Common myeloid progenitor, CD34-positive (primary cell): ENCODE measurements at regions not wholly inside any gene's neighbourhood (a gene's known extent, or its start where the extent isn't known, plus 50 kb on each side); places are given as distances from the start of the nearest gene placed in this dataset.

Experiments
- CTCF ChIA-PET: fragments of 350-600 bp; sonication (Branson Sonifier 250); formaldehyde crosslinking; loops from one replicate; lab custom pipeline; 2021; ENCODE audit warnings: antibody characterized with exemption; lab: Charles Lee
- POLR2A ChIA-PET: fragments of 350-600 bp; sonication (Branson Sonifier 250); formaldehyde crosslinking; loops from one replicate; lab custom pipeline; 2021; ENCODE audit warnings: antibody characterized with exemption; lab: Charles Lee
- DNase-seq, 3 donors: peaks; one replicate each; pipeline versions ENCODE4 v3.0.0 to v3.0.0-alpha.2; 2013
- H3K27ac ChIP-seq, 2 experiments: 1 replicate in 1 of 2; 2 replicates in 1 of 2; pipeline ENCODE4 v1.7.0; 2013; ENCODE audit warnings: inconsistent platforms in 2 of 2, low read length in 2 of 2, mild to moderate bottlenecking in 2 of 2, low read depth in 1 of 2, moderate library complexity in 1 of 2; ENCODE audit not compliant: severe bottlenecking in 2 of 2, insufficient read depth in 1 of 2, poor library complexity in 1 of 2
- H3K27me3 ChIP-seq, 5 experiments: replicated peaks in 2 of 5; 1 replicate in 3 of 5; 2 replicates in 2 of 5; pipeline versions ENCODE4 v1.6.1 to v1.7.0; 2013; ENCODE audit warnings: low read length in 4 of 5, mild to moderate bottlenecking in 2 of 5, moderate library complexity in 2 of 5, inconsistent platforms in 1 of 5; ENCODE audit not compliant: insufficient read depth in 5 of 5, control insufficient read depth in 4 of 5
- H3K36me3 ChIP-seq, 4 experiments: 1 replicate in 2 of 4; 2 replicates in 2 of 4; pipeline versions ENCODE4 v1.6.1 to v1.7.0; 2013; ENCODE audit warnings: low read length in 3 of 4, control low read depth in 1 of 4, mild to moderate bottlenecking in 1 of 4; ENCODE audit not compliant: control insufficient read depth in 4 of 4, insufficient read depth in 4 of 4
- H3K4me1 ChIP-seq, 4 experiments: 1 replicate in 3 of 4; 2 replicates in 1 of 4; pipeline versions ENCODE4 v1.6.1 to v1.7.1; 2013; ENCODE audit warnings: low read length in 3 of 4, mild to moderate bottlenecking in 3 of 4, control low read depth in 1 of 4, inconsistent platforms in 1 of 4, moderate library complexity in 1 of 4; ENCODE audit not compliant: control insufficient read depth in 4 of 4, insufficient read depth in 4 of 4; ENCODE audit errors: control extremely low read depth in 1 of 4
- H3K4me3 ChIP-seq, 7 experiments: 1 replicate in 4 of 7; 2 replicates in 3 of 7; pipeline versions ENCODE4 v1.5.1 to v1.7.0; 2013; ENCODE audit warnings: mild to moderate bottlenecking in 7 of 7, low read length in 6 of 7, moderate library complexity in 6 of 7, inconsistent platforms in 2 of 7, low read depth in 2 of 7, control low read depth in 1 of 7; ENCODE audit not compliant: insufficient read depth in 4 of 7, control insufficient read depth in 1 of 7; ENCODE audit errors: extremely low read depth in 1 of 7
- H3K9me3 ChIP-seq, 5 experiments: 1 replicate in 4 of 5; 2 replicates in 1 of 5; pipeline versions ENCODE4 v1.6.1 to v1.7.1; 2013; ENCODE audit warnings: low read length in 4 of 5, mild to moderate bottlenecking in 2 of 5, inconsistent platforms in 1 of 5, low read depth in 1 of 5, moderate library complexity in 1 of 5; ENCODE audit not compliant: control insufficient read depth in 4 of 5, insufficient read depth in 2 of 5; ENCODE audit errors: control extremely low read depth in 1 of 5
- WGBS: methylation state at CpG from one replicate; pipeline ENCODE4 v1.1.5; 2013; ENCODE audit not compliant: insufficient coverage; 5-methylcytosine and 5-hydroxymethylcytosine counted together

- H3K36me3 ChIP-seq: no peaks in the 10 kb centered on the region
- no peak for DNase-seq
- ChIA-PET CTCF (interaction anchor here (1.1 kb wide), 1 partner anchor 21 kb away, joined by 3 read pairs; no protein-coding TSS in a partner anchor), POLR2A (no interaction called here)
- H3K27me3 ChIP-seq: no peaks in the 10 kb centered on the region
- no peak overlapping the region for H3K4me3 ChIP-seq
- H3K27ac ChIP-seq: no peak overlapping the region
- no peaks in the 10 kb centered on the region for H3K9me3 ChIP-seq
- H3K4me1 ChIP-seq: no peaks in the 10 kb centered on the region
These were observed 268.9 kb downstream of the IRS2 start for GRCh38 chr13:109517517-109517916.

GRCh38 chr13:109516186-109516585 lies 270.2 kb downstream of the IRS2 start:
- no peak for DNase-seq
- 83% methylated on average over 4 of the region's 4 CpGs for WGBS
- Histone ChIP-seq H3K4me3 (no peak overlapping the region), H3K4me1 (peaks cover 0 to 3% (median 1%) of the 10 kb centered on the region in 4 experiments), H3K27me3 (no peaks in the 10 kb centered on the region), H3K27ac (no peak overlapping the region), H3K36me3 (no peaks in the 10 kb centered on the region), H3K9me3 (no peaks in the 10 kb centered on the region)
- POLR2A ChIA-PET: no interaction called here
- CTCF ChIA-PET: no interaction called here

- POLR2A ChIA-PET: no interaction called here
- no peaks in the 10 kb centered on the region for H3K36me3 ChIP-seq
- peaks cover 0 to 3% (median 1%) of the 10 kb centered on the region in 4 experiments for H3K4me1 ChIP-seq
- WGBS: no CpG with 5 or more reads among the region's 3 CpGs
- CTCF ChIA-PET: no interaction called here
- H3K4me3 ChIP-seq: no peak overlapping the region
- no peaks in the 10 kb centered on the region for H3K9me3 ChIP-seq
- DNase-seq: no peak
- H3K27me3 ChIP-seq: no peaks in the 10 kb centered on the region
- no peak overlapping the region for H3K27ac ChIP-seq
These were observed 276.4 kb downstream of the IRS2 start for GRCh38 chr13:109510013-109510412.

GRCh38 chr13:109509154-109509900 lies 277.1 kb downstream of the IRS2 start:
- DNase-seq: no peak
- Histone ChIP-seq H3K4me3 (no peak overlapping the region), H3K36me3 (no peaks in the 10 kb centered on the region), H3K9me3 (no peaks in the 10 kb centered on the region), H3K27me3 (no peaks in the 10 kb centered on the region), H3K4me1 (peaks cover 0 to 3% (median 1%) of the 10 kb centered on the region in 4 experiments), H3K27ac (no peak overlapping the region)
- ChIA-PET CTCF (no interaction called here), POLR2A (no interaction called here)
- WGBS: 98% methylated on average over 4 of the region's 4 CpGs

- H3K27ac ChIP-seq: no peak overlapping the region
- POLR2A ChIA-PET: no interaction called here
- peaks cover 0 to 2% (median 0%) of the 10 kb centered on the region in 5 experiments for H3K27me3 ChIP-seq
- H3K4me1 ChIP-seq: no peaks in the 10 kb centered on the region
- no peak overlapping the region for H3K4me3 ChIP-seq
- H3K9me3 ChIP-seq: peaks cover 0 to 3% (median 0%) of the 10 kb centered on the region in 5 experiments
- 55% methylated on average over 3 of the region's 6 CpGs for WGBS
- DNase-seq: no peak
- no peaks in the 10 kb centered on the region for H3K36me3 ChIP-seq
- CTCF ChIA-PET: no interaction called here
These were observed 286.1 kb downstream of the IRS2 start for GRCh38 chr13:109500146-109500773.

GRCh38 chr13:109497917-109498316 lies 288.5 kb downstream of the IRS2 start:
- Histone ChIP-seq H3K27ac (no peak overlapping the region), H3K27me3 (peaks cover 0 to 2% (median 0%) of the 10 kb centered on the region in 5 experiments), H3K4me1 (no peaks in the 10 kb centered on the region), H3K4me3 (no peak overlapping the region), H3K9me3 (peaks cover 0 to 3% (median 0%) of the 10 kb centered on the region in 5 experiments), H3K36me3 (no peaks in the 10 kb centered on the region)
- CTCF ChIA-PET: no interaction called here
- no peak for DNase-seq
- POLR2A ChIA-PET: no interaction called here
- 94% methylated on average over 10 of the region's 10 CpGs for WGBS

GRCh38 chr13:109496216-109496615 lies 290.2 kb downstream of the IRS2 start:
- peaks cover 0 to 2% (median 0%) of the 10 kb centered on the region in 5 experiments for H3K27me3 ChIP-seq
- ChIA-PET CTCF (no interaction called here), POLR2A (no interaction called here)
- DNase-seq: no peak
- H3K27ac ChIP-seq: no peak overlapping the region
- H3K4me3 ChIP-seq: no peak overlapping the region
- H3K36me3 ChIP-seq: no peaks in the 10 kb centered on the region
- 82% methylated on average over 7 of the region's 7 CpGs for WGBS
- H3K9me3 ChIP-seq: no peaks in the 10 kb centered on the region
- no peaks in the 10 kb centered on the region for H3K4me1 ChIP-seq
